ENCODE measurements at regions not wholly inside any gene's neighbourhood (a gene's known extent, or its start where the extent isn't known, plus 50 kb on each side); places are given as distances from the start of the nearest gene placed in this dataset.

DNA sequence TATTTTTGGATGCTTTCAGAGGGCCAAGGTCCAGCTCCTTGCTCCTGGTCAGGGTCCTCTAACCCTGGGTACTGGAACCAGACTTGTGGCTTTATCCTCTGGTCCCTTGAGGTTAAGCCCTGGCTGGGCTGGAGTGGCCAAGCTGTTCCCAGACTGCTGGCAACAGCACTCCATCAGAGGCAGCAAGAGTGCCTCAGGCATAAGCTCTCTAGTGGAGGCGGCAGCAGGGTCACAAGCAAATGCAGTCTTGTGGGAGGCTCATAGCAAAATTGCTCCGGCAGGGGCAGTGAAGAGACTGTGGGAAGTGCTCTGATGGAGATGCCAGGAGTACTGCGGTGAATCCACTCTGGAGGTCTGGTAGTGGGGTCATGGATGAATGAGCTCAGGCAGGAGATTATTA, 128.9 kb upstream of the OTOS start:
- no peak for TF ChIP-seq POLR2AphosphoS5 (IDR thresholded peaks at IDR 0.05; ENCODE audit: low read depth, low read length)
- TF ChIP-seq POLR2A (IDR thresholded peaks at IDR 0.05; ENCODE audit: low read depth, low read length) = no peak
- no peak for TF ChIP-seq TAF1 (IDR thresholded peaks at IDR 0.05; ENCODE audit: low read depth, low read length)
- TF ChIP-seq SPI1 (IDR thresholded peaks at IDR 0.05; ENCODE audit: low read depth, low read length) = no peak
